HFFc6 (cell line): ENCODE measurements at regions not wholly inside any gene's neighbourhood (a gene's known extent, or its start where the extent isn't known, plus 50 kb on each side); places are given as distances from the start of the nearest gene placed in this dataset.

Experiments
- DNase-seq: peaks from one replicate; pipeline ENCODE4 v3.0.0-alpha.2; 2018
- H3K27ac Mint-ChIP-seq: 2 replicates; pipeline ENCODE4 v1.8.0; 2020; ENCODE audit warnings: mild to moderate bottlenecking, mixed read lengths
- H3K27me3 Mint-ChIP-seq: 2 replicates; pipeline ENCODE4 v1.8.0; 2021; ENCODE audit warnings: mild to moderate bottlenecking, moderate library complexity, mixed read lengths; ENCODE audit not compliant: insufficient read depth
- H3K36me3 Mint-ChIP-seq: 2 replicates; pipeline ENCODE4 v1.8.0; 2021; ENCODE audit warnings: low read depth, mixed read lengths
- H3K4me1 Mint-ChIP-seq: 2 replicates; pipeline ENCODE4 v1.8.0; 2020; ENCODE audit warnings: low read depth, mixed read lengths
- H3K4me3 Mint-ChIP-seq: 2 replicates; pipeline ENCODE4 v1.8.0; 2020; ENCODE audit warnings: mild to moderate bottlenecking, moderate library complexity, mixed read lengths
- H3K9me3 Mint-ChIP-seq: 2 replicates; pipeline ENCODE4 v1.8.0; 2020; ENCODE audit warnings: mild to moderate bottlenecking, mixed read lengths
- TF ChIP-seq, protein P1 (sequence below): fragments of 200-600 bp; sonication (generic); IDR thresholded peaks from 2 replicates; pipeline ENCODE4 v1.5.0; 2021; ENCODE audit warnings: antibody characterized with exemption, mild to moderate bottlenecking

GRCh38 chr6:91386204-91386603, 799.3 kb upstream of the MAP3K7 start:
- Mint-ChIP-seq H3K4me1 (no peaks in the 10 kb centered on the region), H3K4me3 (no peak overlapping the region), H3K36me3 (no peaks in the 10 kb centered on the region), H3K9me3 (peaks cover 56% of the 10 kb centered on the region), H3K27ac (no peak overlapping the region), H3K27me3 (no peaks in the 10 kb centered on the region)
- TF ChIP-seq, protein P1, sequence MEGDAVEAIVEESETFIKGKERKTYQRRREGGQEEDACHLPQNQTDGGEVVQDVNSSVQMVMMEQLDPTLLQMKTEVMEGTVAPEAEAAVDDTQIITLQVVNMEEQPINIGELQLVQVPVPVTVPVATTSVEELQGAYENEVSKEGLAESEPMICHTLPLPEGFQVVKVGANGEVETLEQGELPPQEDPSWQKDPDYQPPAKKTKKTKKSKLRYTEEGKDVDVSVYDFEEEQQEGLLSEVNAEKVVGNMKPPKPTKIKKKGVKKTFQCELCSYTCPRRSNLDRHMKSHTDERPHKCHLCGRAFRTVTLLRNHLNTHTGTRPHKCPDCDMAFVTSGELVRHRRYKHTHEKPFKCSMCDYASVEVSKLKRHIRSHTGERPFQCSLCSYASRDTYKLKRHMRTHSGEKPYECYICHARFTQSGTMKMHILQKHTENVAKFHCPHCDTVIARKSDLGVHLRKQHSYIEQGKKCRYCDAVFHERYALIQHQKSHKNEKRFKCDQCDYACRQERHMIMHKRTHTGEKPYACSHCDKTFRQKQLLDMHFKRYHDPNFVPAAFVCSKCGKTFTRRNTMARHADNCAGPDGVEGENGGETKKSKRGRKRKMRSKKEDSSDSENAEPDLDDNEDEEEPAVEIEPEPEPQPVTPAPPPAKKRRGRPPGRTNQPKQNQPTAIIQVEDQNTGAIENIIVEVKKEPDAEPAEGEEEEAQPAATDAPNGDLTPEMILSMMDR = no peak
- no peak for DNase-seq

GRCh38 chr6:91383207-91383606, 796.3 kb upstream of the MAP3K7 start:
- DNase-seq = no peak
- H3K27ac Mint-ChIP-seq = no peak overlapping the region
- TF ChIP-seq, protein P1 = no peak
- H3K4me3 Mint-ChIP-seq = no peak overlapping the region
- H3K4me1 Mint-ChIP-seq = no peaks in the 10 kb centered on the region
- H3K36me3 Mint-ChIP-seq = no peaks in the 10 kb centered on the region
- H3K9me3 Mint-ChIP-seq = peaks cover 36% of the 10 kb centered on the region
- no peaks in the 10 kb centered on the region for H3K27me3 Mint-ChIP-seq

- Mint-ChIP-seq H3K4me1 (no peaks in the 10 kb centered on the region), H3K27ac (no peak overlapping the region), H3K27me3 (no peaks in the 10 kb centered on the region), H3K4me3 (no peak overlapping the region), H3K36me3 (no peaks in the 10 kb centered on the region), H3K9me3 (peaks cover 43% of the 10 kb centered on the region)
- no peak for DNase-seq
- TF ChIP-seq, protein P1 = no peak
Observed at GRCh38 chr6:91376686-91377085, 789.8 kb upstream of the MAP3K7 start.

GRCh38 chr6:91366781-91367180, 779.9 kb upstream of the MAP3K7 start:
- no peaks in the 10 kb centered on the region for H3K27me3 Mint-ChIP-seq
- no peak overlapping the region for H3K4me3 Mint-ChIP-seq
- peaks cover 4% of the 10 kb centered on the region; the same call in 1 of the 2 replicates for H3K36me3 Mint-ChIP-seq
- H3K4me1 Mint-ChIP-seq = no peaks in the 10 kb centered on the region
- peaks cover 55% of the 10 kb centered on the region for H3K9me3 Mint-ChIP-seq
- no peak for DNase-seq
- no peak overlapping the region for H3K27ac Mint-ChIP-seq
- TF ChIP-seq, protein P1 = no peak

GRCh38 chr6:91358986-91359385, 772.1 kb upstream of the MAP3K7 start:
- Mint-ChIP-seq H3K4me1 (no peaks in the 10 kb centered on the region), H3K4me3 (no peak overlapping the region), H3K9me3 (peaks cover 18% of the 10 kb centered on the region), H3K27ac (no peak overlapping the region), H3K27me3 (no peaks in the 10 kb centered on the region), H3K36me3 (peaks cover 4% of the 10 kb centered on the region; the same call in 1 of the 2 replicates)
- no peak for DNase-seq
- TF ChIP-seq, protein P1 = no peak

- no peaks in the 10 kb centered on the region for H3K4me1 Mint-ChIP-seq
- H3K4me3 Mint-ChIP-seq = no peak overlapping the region
- no peaks in the 10 kb centered on the region for H3K27me3 Mint-ChIP-seq
- no peak for DNase-seq
- peaks cover 4% of the 10 kb centered on the region; the same call in 1 of the 2 replicates for H3K36me3 Mint-ChIP-seq
- H3K27ac Mint-ChIP-seq = no peak overlapping the region
- H3K9me3 Mint-ChIP-seq = peaks cover 32% of the 10 kb centered on the region
- TF ChIP-seq, protein P1 = no peak
Observed at GRCh38 chr6:91352878-91353277, 766.0 kb upstream of the MAP3K7 start.
